Right atrium auricular region (tissue), 2 donors: ENCODE measurements at regions not wholly inside any gene's neighbourhood (a gene's known extent, or its start where the extent isn't known, plus 50 kb on each side); places are given as distances from the start of the nearest gene placed in this dataset.

ENCODE experiments used
- DNase-seq: peaks from one replicate; pipeline ENCODE4 v3.0.0-alpha.2; 2019; ENCODE audit warnings: low spot score
- H3K27ac ChIP-seq, 2 donors: fragments of 200-600 bp; sonication (generic); 1 replicate in 1 of 2; 2 replicates in 1 of 2; pipeline ENCODE4 v1.5.1; 2016 to 2019
- H3K27me3 ChIP-seq, 2 donors: fragments of 200-600 bp; sonication (generic); one replicate each; pipeline versions ENCODE4 v1.5.1 to v1.6.0; 2017 to 2019
- H3K36me3 ChIP-seq: fragments of 200-600 bp; sonication (generic); one replicate; pipeline ENCODE4 v1.5.1; 2016
- H3K4me1 ChIP-seq, 2 donors: fragments of 200-600 bp; sonication (generic); one replicate each; pipeline versions ENCODE4 v1.5.1 to v1.6.0; 2017 to 2019
- H3K4me3 ChIP-seq, 2 donors: fragments of 200-600 bp; sonication (generic); 1 replicate in 1 of 2; 2 replicates in 1 of 2; pipeline ENCODE4 v1.5.1; 2017 to 2019; ENCODE audit warnings: mild to moderate bottlenecking in 1 of 2, moderate library complexity in 1 of 2
- H3K9me3 ChIP-seq, 2 donors: fragments of 200-600 bp; sonication (generic); one replicate each; pipeline ENCODE4 v1.5.1; 2019
- CTCF ChIP-seq, 2 donors: fragments of 200-600 bp; sonication (generic); IDR thresholded peaks; one replicate each; pipeline ENCODE4 v1.5.1; 2019; ENCODE audit warnings: antibody characterized with exemption in 2 of 2

DNA sequence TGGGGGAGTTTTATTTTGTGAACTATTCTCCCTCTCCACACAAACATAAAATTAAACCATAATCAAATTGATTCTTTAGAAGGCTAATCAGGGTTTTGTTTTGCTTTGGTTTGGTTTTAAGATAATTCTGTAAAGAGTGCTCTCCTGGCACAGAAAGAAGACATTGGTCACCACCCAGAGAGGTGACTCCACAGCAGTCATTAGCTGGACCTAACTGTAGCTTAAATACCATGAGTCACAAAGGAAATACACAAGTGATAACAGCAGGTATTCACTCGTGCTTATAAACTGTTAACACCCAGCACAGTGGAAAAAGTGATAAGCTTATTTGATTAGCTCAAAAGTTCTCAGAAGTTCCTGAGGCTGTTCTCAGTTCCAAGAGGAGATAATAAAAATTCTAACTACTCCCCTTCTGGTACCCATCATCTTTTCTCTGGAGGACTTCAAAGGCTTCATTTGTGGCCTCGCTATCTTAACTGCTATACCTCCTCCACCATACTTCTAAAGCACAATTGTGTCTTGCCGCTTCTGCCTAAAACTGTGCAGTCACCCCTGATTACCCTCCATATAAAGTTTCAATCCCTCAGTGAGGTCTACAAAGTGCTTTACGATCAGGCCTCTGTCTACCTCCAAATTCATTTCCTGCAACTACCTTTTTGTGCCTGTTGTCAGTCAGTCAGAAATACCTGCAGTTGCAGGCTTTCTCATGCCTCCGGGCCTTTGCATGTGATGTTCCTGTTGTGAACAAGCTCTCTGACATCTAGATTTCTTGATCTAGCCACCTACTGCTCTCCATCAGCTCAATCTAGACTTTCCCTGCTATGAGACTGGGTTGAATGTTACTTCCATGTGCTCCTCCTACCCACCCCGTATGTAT lies 201.1 kb downstream of the SAMD5 start:
- no peak overlapping the region for H3K4me3 ChIP-seq
- no peaks in the 10 kb centered on the region for H3K9me3 ChIP-seq
- no peak for TF ChIP-seq CTCF (IDR thresholded peaks at IDR 0.05)
- no peaks in the 10 kb centered on the region for H3K27me3 ChIP-seq
- H3K4me1 ChIP-seq: no peaks in the 10 kb centered on the region
- DNase-seq: no peak
- no peak overlapping the region for H3K27ac ChIP-seq
- H3K36me3 ChIP-seq: no peaks in the 10 kb centered on the region

DNA sequence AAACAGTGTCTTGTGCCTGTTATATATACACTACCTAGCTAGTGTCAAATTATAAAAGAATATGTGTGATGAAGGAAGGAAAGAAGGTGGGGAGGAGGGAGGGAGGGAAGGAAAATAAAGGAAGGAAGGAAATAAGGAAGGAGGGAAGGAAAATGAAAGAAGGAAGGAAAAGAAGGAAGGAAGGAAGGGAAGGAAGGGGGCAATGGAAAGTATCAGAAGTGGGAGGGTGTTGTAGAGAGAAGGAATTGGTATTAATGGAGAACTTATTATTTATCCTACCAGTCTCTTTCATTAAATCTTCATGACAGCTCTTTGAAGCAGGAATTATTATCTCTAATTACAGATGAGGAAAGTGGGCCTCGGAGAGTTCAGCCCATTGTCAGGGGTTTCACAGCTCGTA lies 202.4 kb downstream of the SAMD5 start:
- H3K9me3 ChIP-seq: no peaks in the 10 kb centered on the region
- H3K27me3 ChIP-seq: no peaks in the 10 kb centered on the region
- H3K27ac ChIP-seq: no peak overlapping the region
- no peaks in the 10 kb centered on the region for H3K36me3 ChIP-seq
- no peak for TF ChIP-seq CTCF (IDR thresholded peaks at IDR 0.05)
- H3K4me1 ChIP-seq: no peaks in the 10 kb centered on the region
- H3K4me3 ChIP-seq: no peak overlapping the region
- DNase-seq: no peak

GRCh38 chr6:147711476-147711875 lies 203.0 kb downstream of the SAMD5 start:
- no peaks in the 10 kb centered on the region for H3K36me3 ChIP-seq
- no peak for TF ChIP-seq CTCF (IDR thresholded peaks at IDR 0.05)
- no peaks in the 10 kb centered on the region for H3K9me3 ChIP-seq
- DNase-seq: no peak
- H3K4me1 ChIP-seq: no peaks in the 10 kb centered on the region
- H3K4me3 ChIP-seq: no peak overlapping the region
- no peak overlapping the region for H3K27ac ChIP-seq
- H3K27me3 ChIP-seq: no peaks in the 10 kb centered on the region

DNA sequence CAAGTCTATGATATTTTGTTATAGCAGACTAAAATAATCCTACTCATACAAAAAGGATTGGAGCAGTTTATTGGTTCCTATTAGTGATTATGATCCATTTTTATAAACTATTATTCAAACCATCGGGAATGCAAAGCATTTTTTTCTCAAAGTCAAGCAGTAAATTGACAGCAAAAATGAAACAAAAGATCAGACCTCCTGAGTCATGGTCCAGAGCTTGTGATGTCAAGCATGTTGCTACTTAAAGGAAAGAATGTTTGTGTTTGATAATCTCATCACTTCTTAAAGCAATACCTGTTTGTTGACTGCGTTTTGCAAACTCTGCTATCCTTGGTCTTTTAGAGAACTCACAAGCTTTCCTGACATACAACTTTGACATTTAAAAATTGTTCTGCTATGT lies 204.4 kb downstream of the SAMD5 start:
- H3K4me1 ChIP-seq: no peaks in the 10 kb centered on the region
- H3K9me3 ChIP-seq: no peaks in the 10 kb centered on the region
- TF ChIP-seq CTCF (IDR thresholded peaks at IDR 0.05): no peak
- DNase-seq: no peak
- H3K27ac ChIP-seq: no peak overlapping the region
- no peaks in the 10 kb centered on the region for H3K36me3 ChIP-seq
- H3K4me3 ChIP-seq: no peak overlapping the region
- H3K27me3 ChIP-seq: no peaks in the 10 kb centered on the region

- H3K4me1 ChIP-seq: no peaks in the 10 kb centered on the region
- H3K27ac ChIP-seq: no peak overlapping the region
- H3K4me3 ChIP-seq: no peak overlapping the region
- TF ChIP-seq CTCF (IDR thresholded peaks at IDR 0.05): no peak
- no peaks in the 10 kb centered on the region for H3K9me3 ChIP-seq
- DNase-seq: no peak
- H3K27me3 ChIP-seq: no peaks in the 10 kb centered on the region
- H3K36me3 ChIP-seq: no peaks in the 10 kb centered on the region
Observed at GRCh38 chr6:147715035-147715434, 206.5 kb downstream of the SAMD5 start.

DNA sequence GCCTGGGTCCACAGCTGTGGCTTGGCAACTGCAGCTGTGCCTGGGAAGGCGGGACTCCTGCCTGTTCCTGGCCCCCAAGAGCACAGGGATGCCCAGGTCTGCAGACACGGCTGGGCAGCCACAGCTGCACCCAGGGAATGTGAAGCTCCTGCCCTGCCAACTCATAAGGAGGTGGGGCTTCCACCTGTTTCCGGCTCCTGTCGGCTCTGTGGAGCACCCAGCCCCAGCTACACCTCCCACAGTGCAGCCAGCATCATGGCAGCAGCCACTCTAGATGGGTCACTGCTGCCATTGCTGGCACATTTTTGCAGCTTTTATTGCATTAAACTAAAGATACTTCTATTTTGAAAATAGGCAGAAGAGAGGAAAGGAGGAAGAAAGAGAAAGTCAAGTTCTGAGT lies 207.9 kb downstream of the SAMD5 start:
- H3K27ac ChIP-seq: no peak overlapping the region
- H3K36me3 ChIP-seq: no peaks in the 10 kb centered on the region
- no peak for TF ChIP-seq CTCF (IDR thresholded peaks at IDR 0.05)
- no peaks in the 10 kb centered on the region for H3K4me1 ChIP-seq
- H3K9me3 ChIP-seq: no peaks in the 10 kb centered on the region
- DNase-seq: no peak
- H3K4me3 ChIP-seq: no peak overlapping the region
- no peaks in the 10 kb centered on the region for H3K27me3 ChIP-seq
